ENCODE measurements at regions not wholly inside any gene's neighbourhood (a gene's known extent, or its start where the extent isn't known, plus 50 kb on each side); places are given as distances from the start of the nearest gene placed in this dataset.

- no peak for TF ChIP-seq CTCF (IDR thresholded peaks at IDR 0.05 in 2 of 3, conservative IDR thresholded peaks at IDR 0.05 in 1 of 3; ENCODE audit: control insufficient read depth in 2 of 3, extremely low read depth in 1 of 3, insufficient read depth in 1 of 3, low read depth in 3 of 3, low read length in 3 of 3)
- TF ChIP-seq NFIC (IDR thresholded peaks at IDR 0.05; ENCODE audit: low read depth, low read length): no peak
- TF ChIP-seq CUX1 (IDR thresholded peaks at IDR 0.05; ENCODE audit: insufficient replicate concordance, low read depth, low read length): no peak
- no peak for TF ChIP-seq POLR2A (IDR thresholded peaks at IDR 0.05; ENCODE audit: low read depth, low read length)
- no peak for TF ChIP-seq YY1 (IDR thresholded peaks at IDR 0.05; ENCODE audit: low read depth, low read length)
- TF ChIP-seq TBL1XR1 (IDR thresholded peaks at IDR 0.05; ENCODE audit: low read depth, low read length): no peak
- no peak for TF ChIP-seq POLR2AphosphoS2 (IDR thresholded peaks at IDR 0.05; ENCODE audit: low read depth, low read length)
- TF ChIP-seq FOXK2 (IDR thresholded peaks at IDR 0.05): no peak
- no peak for TF ChIP-seq NRF1 (conservative IDR thresholded peaks at IDR 0.05; ENCODE audit: low read depth, low read length)
- TF ChIP-seq JUNB (IDR thresholded peaks at IDR 0.05): no peak
These were observed 1734.4 kb downstream of the LRRC4C start for GRCh38 chr11:39725081-39725480.
